ENCODE measurements at regions not wholly inside any gene's neighbourhood (a gene's known extent, or its start where the extent isn't known, plus 50 kb on each side); places are given as distances from the start of the nearest gene placed in this dataset.

DNA sequence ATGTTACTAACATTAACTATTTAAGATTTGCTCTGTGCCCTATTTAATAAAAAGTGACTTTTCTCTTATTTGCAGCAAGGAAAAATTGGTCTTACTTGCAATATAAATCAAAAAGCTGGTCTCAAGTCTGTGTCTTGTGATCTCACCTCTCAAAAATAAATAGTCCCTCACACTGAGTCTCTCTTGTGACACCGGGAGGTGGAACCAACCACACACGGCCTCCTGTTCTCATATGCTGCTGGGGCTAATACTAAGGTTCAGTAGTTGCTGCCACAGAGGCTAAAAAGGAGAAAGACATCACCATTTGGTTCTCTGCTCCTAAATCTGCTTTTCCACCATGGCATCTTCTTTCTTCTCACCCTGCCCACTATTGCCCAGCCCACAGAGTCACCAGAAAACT is 175.8 kb upstream of the FTMT start:
- DNase-seq (no peak), ATAC-seq (ENCODE audit: low read depth in 2 of 2) (no peak)
- H3K4me3 ChIP-seq (ENCODE audit: low read depth, low read length), result no peak overlapping the region
- H3K4me1 ChIP-seq (ENCODE audit: control insufficient read depth, insufficient read depth, low read length, poor library complexity, severe bottlenecking), result no peaks in the 10 kb centered on the region
- no peak overlapping the region for H3K27ac ChIP-seq (ENCODE audit: insufficient read depth, low read length, poor library complexity, severe bottlenecking)
- no peaks in the 10 kb centered on the region for H3K27me3 ChIP-seq (ENCODE audit: control insufficient read depth, insufficient read depth, low read length)
- no peaks in the 10 kb centered on the region for H3K36me3 ChIP-seq (ENCODE audit: control insufficient read depth, insufficient read depth, low read length)
- Mint-ChIP-seq H3K27me3 (no peaks in the 10 kb centered on the region), H3K4me1 (no peaks in the 10 kb centered on the region), H3K27ac (no peak overlapping the region), H3K36me3 (no peaks in the 10 kb centered on the region), H3K4me3 (no peak overlapping the region), H3K9me3 (peaks cover 3 to 12% (median 5%) of the 10 kb centered on the region in 7 donors)
- no peaks in the 10 kb centered on the region for H3K9me3 ChIP-seq (ENCODE audit: control insufficient read depth in 2 of 2, low read length in 2 of 2)

GRCh38 chr5:121681229-121681855 is 170.3 kb upstream of the FTMT start:
- H3K4me3 Mint-ChIP-seq, result no peak overlapping the region
- H3K4me1 Mint-ChIP-seq, result no peaks in the 10 kb centered on the region

GRCh38 chr5:121688126-121688525 is 163.6 kb upstream of the FTMT start:
- Histone ChIP-seq H3K4me3 (ENCODE audit: low read depth, low read length) (no peak overlapping the region), H3K27me3 (ENCODE audit: control insufficient read depth, insufficient read depth, low read length) (no peaks in the 10 kb centered on the region), H3K36me3 (ENCODE audit: control insufficient read depth, insufficient read depth, low read length) (no peaks in the 10 kb centered on the region), H3K4me1 (ENCODE audit: control insufficient read depth, insufficient read depth, low read length, poor library complexity, severe bottlenecking) (no peaks in the 10 kb centered on the region), H3K9me3 (ENCODE audit: control insufficient read depth in 2 of 2, low read length in 2 of 2) (no peaks in the 10 kb centered on the region), H3K27ac (ENCODE audit: insufficient read depth, low read length, poor library complexity, severe bottlenecking) (no peak overlapping the region)
- no peak for ATAC-seq (ENCODE audit: low read depth in 2 of 2)
- H3K9me3 Mint-ChIP-seq, result peaks cover 0 to 11% (median 4%) of the 10 kb centered on the region in 7 donors
- H3K4me3 Mint-ChIP-seq, result no peak overlapping the region
- no peak for DNase-seq
- no peak overlapping the region for H3K27ac Mint-ChIP-seq
- no peaks in the 10 kb centered on the region for H3K36me3 Mint-ChIP-seq
- H3K27me3 Mint-ChIP-seq, result no peaks in the 10 kb centered on the region
- no peaks in the 10 kb centered on the region for H3K4me1 Mint-ChIP-seq

More at GRCh38 chr5:121681229-121681855, 170.3 kb upstream of the FTMT start:
- Histone ChIP-seq H3K4me1 (ENCODE audit: control insufficient read depth, insufficient read depth, low read length, poor library complexity, severe bottlenecking) (no peaks in the 10 kb centered on the region), H3K27ac (ENCODE audit: insufficient read depth, low read length, poor library complexity, severe bottlenecking) (no peak overlapping the region), H3K27me3 (ENCODE audit: control insufficient read depth, insufficient read depth, low read length) (no peaks in the 10 kb centered on the region), H3K36me3 (ENCODE audit: control insufficient read depth, insufficient read depth, low read length) (no peaks in the 10 kb centered on the region), H3K4me3 (ENCODE audit: low read depth, low read length) (no peak overlapping the region), H3K9me3 (ENCODE audit: control insufficient read depth in 2 of 2, low read length in 2 of 2) (peaks cover 0 to 2% of the 10 kb centered on the region in 2 experiments)
- ATAC-seq (ENCODE audit: low read depth in 2 of 2) (no peak), DNase-seq (no peak)
- Mint-ChIP-seq H3K27me3 (no peaks in the 10 kb centered on the region), H3K36me3 (no peaks in the 10 kb centered on the region), H3K9me3 (peaks cover 4 to 13% (median 8%) of the 10 kb centered on the region in 7 donors), H3K27ac (no peak overlapping the region)

GRCh38 chr5:121688781-121689180 is 162.9 kb upstream of the FTMT start:
- no peaks in the 10 kb centered on the region for H3K4me1 Mint-ChIP-seq
- H3K27me3 Mint-ChIP-seq, result no peaks in the 10 kb centered on the region
- H3K27ac Mint-ChIP-seq, result no peak overlapping the region
- Histone ChIP-seq H3K4me1 (ENCODE audit: control insufficient read depth, insufficient read depth, low read length, poor library complexity, severe bottlenecking) (no peaks in the 10 kb centered on the region), H3K9me3 (ENCODE audit: control insufficient read depth in 2 of 2, low read length in 2 of 2) (no peaks in the 10 kb centered on the region), H3K27ac (ENCODE audit: insufficient read depth, low read length, poor library complexity, severe bottlenecking) (no peak overlapping the region), H3K36me3 (ENCODE audit: control insufficient read depth, insufficient read depth, low read length) (no peaks in the 10 kb centered on the region), H3K4me3 (ENCODE audit: low read depth, low read length) (no peak overlapping the region), H3K27me3 (ENCODE audit: control insufficient read depth, insufficient read depth, low read length) (no peaks in the 10 kb centered on the region)
- peaks cover 0 to 11% (median 3%) of the 10 kb centered on the region in 7 donors for H3K9me3 Mint-ChIP-seq
- H3K36me3 Mint-ChIP-seq, result no peaks in the 10 kb centered on the region
- no peak for DNase-seq
- no peak overlapping the region for H3K4me3 Mint-ChIP-seq
- ATAC-seq (ENCODE audit: low read depth in 2 of 2), result no peak

DNA sequence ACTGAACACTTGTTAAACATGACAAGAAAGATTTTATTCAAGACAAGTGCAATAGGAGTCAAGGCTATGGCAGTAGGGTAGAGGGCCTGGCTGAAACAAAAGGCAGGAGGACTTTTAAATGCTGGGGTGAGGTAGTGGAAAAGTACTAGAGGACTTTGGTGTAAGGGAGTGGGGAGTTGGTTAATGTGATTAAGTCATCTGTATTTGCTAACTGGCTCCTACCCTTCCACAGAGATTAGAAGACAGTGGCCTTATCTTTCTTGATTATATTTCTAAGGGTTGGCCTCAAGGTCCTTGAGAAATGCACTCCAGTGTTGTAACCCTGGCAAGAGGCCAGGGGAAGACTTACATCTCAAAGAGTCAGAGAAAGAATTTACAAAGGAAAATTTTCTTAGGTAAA is 160.2 kb upstream of the FTMT start:
- H3K27ac Mint-ChIP-seq, result no peak overlapping the region
- no peaks in the 10 kb centered on the region for H3K36me3 Mint-ChIP-seq
- H3K27me3 Mint-ChIP-seq, result no peaks in the 10 kb centered on the region
- no peak overlapping the region for H3K4me3 ChIP-seq (ENCODE audit: low read depth, low read length)
- H3K4me1 Mint-ChIP-seq, result no peaks in the 10 kb centered on the region
- DNase-seq, result no peak
- no peak overlapping the region for H3K27ac ChIP-seq (ENCODE audit: insufficient read depth, low read length, poor library complexity, severe bottlenecking)
- no peaks in the 10 kb centered on the region for H3K36me3 ChIP-seq (ENCODE audit: control insufficient read depth, insufficient read depth, low read length)
- H3K27me3 ChIP-seq (ENCODE audit: control insufficient read depth, insufficient read depth, low read length), result no peaks in the 10 kb centered on the region
- H3K4me3 Mint-ChIP-seq, result no peak overlapping the region
- no peaks in the 10 kb centered on the region for H3K4me1 ChIP-seq (ENCODE audit: control insufficient read depth, insufficient read depth, low read length, poor library complexity, severe bottlenecking)
- H3K9me3 ChIP-seq (ENCODE audit: control insufficient read depth in 2 of 2, low read length in 2 of 2), result no peaks in the 10 kb centered on the region
- ATAC-seq (ENCODE audit: low read depth in 2 of 2), result no peak
- H3K9me3 Mint-ChIP-seq, result peaks cover 0 to 11% (median 3%) of the 10 kb centered on the region in 7 donors

- no peak overlapping the region for H3K4me3 ChIP-seq (ENCODE audit: low read depth, low read length)
- no peaks in the 10 kb centered on the region for H3K36me3 Mint-ChIP-seq
- H3K27me3 Mint-ChIP-seq, result no peaks in the 10 kb centered on the region
- no peak for DNase-seq
- no peaks in the 10 kb centered on the region for H3K9me3 ChIP-seq (ENCODE audit: control insufficient read depth in 2 of 2, low read length in 2 of 2)
- no peaks in the 10 kb centered on the region for H3K36me3 ChIP-seq (ENCODE audit: control insufficient read depth, insufficient read depth, low read length)
- H3K27me3 ChIP-seq (ENCODE audit: control insufficient read depth, insufficient read depth, low read length), result no peaks in the 10 kb centered on the region
- no peak overlapping the region for H3K27ac ChIP-seq (ENCODE audit: insufficient read depth, low read length, poor library complexity, severe bottlenecking)
- H3K9me3 Mint-ChIP-seq, result peaks cover 0 to 8% (median 3%) of the 10 kb centered on the region in 7 donors
- no peak overlapping the region for H3K4me3 Mint-ChIP-seq
- H3K4me1 ChIP-seq (ENCODE audit: control insufficient read depth, insufficient read depth, low read length, poor library complexity, severe bottlenecking), result no peaks in the 10 kb centered on the region
- no peaks in the 10 kb centered on the region for H3K4me1 Mint-ChIP-seq
- no peak overlapping the region for H3K27ac Mint-ChIP-seq
- ATAC-seq (ENCODE audit: low read depth in 2 of 2), result no peak
Observed at GRCh38 chr5:121692158-121692557, 159.5 kb upstream of the FTMT start.

DNA sequence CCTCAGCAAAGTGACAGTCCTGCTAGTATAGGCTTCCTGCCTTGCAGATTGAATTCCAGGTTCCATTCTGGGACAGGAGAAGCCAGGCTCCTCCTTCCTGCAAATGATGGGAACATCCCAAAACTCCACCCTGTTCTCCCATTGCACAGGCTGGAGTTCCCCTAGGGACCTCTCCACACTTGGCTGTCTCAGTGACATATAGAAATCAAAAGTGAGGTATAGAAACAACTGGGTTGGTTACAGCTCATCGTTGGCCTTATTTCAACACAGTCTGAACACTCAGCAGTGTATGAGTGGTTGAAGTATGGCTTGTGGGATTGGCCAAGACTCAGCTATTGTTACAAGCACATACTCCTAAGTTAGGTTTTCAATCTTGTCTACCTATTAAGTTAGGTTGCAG is 157.8 kb upstream of the FTMT start:
- no peak overlapping the region for H3K27ac ChIP-seq (ENCODE audit: insufficient read depth, low read length, poor library complexity, severe bottlenecking)
- ATAC-seq (ENCODE audit: low read depth in 2 of 2), result no peak

GRCh38 chr5:121695307-121695706 is 156.4 kb upstream of the FTMT start:
- H3K4me1 ChIP-seq (ENCODE audit: control insufficient read depth, insufficient read depth, low read length, poor library complexity, severe bottlenecking), result no peaks in the 10 kb centered on the region
- ATAC-seq (ENCODE audit: low read depth in 2 of 2) (no peak), DNase-seq (no peak)
- no peaks in the 10 kb centered on the region for H3K36me3 Mint-ChIP-seq
- no peak overlapping the region for H3K4me3 ChIP-seq (ENCODE audit: low read depth, low read length)
- H3K9me3 Mint-ChIP-seq, result peaks cover 0 to 7% (median 2%) of the 10 kb centered on the region in 7 donors
- H3K9me3 ChIP-seq (ENCODE audit: control insufficient read depth in 2 of 2, low read length in 2 of 2), result no peaks in the 10 kb centered on the region
- H3K4me1 Mint-ChIP-seq, result no peaks in the 10 kb centered on the region
- H3K27ac ChIP-seq (ENCODE audit: insufficient read depth, low read length, poor library complexity, severe bottlenecking), result no peak overlapping the region
- no peak overlapping the region for H3K27ac Mint-ChIP-seq
- no peak overlapping the region for H3K4me3 Mint-ChIP-seq
- no peaks in the 10 kb centered on the region for H3K27me3 Mint-ChIP-seq
- H3K36me3 ChIP-seq (ENCODE audit: control insufficient read depth, insufficient read depth, low read length), result no peaks in the 10 kb centered on the region
- no peaks in the 10 kb centered on the region for H3K27me3 ChIP-seq (ENCODE audit: control insufficient read depth, insufficient read depth, low read length)

More for the DNA sequence above, 157.8 kb upstream of the FTMT start:
- Mint-ChIP-seq H3K4me3 (no peak overlapping the region), H3K36me3 (no peaks in the 10 kb centered on the region), H3K4me1 (no peaks in the 10 kb centered on the region), H3K27ac (no peak overlapping the region), H3K27me3 (no peaks in the 10 kb centered on the region), H3K9me3 (peaks cover 0 to 3% (median 2%) of the 10 kb centered on the region in 7 donors)
- Histone ChIP-seq H3K36me3 (ENCODE audit: control insufficient read depth, insufficient read depth, low read length) (no peaks in the 10 kb centered on the region), H3K4me3 (ENCODE audit: low read depth, low read length) (no peak overlapping the region), H3K4me1 (ENCODE audit: control insufficient read depth, insufficient read depth, low read length, poor library complexity, severe bottlenecking) (no peaks in the 10 kb centered on the region), H3K27me3 (ENCODE audit: control insufficient read depth, insufficient read depth, low read length) (no peaks in the 10 kb centered on the region), H3K9me3 (ENCODE audit: control insufficient read depth in 2 of 2, low read length in 2 of 2) (no peaks in the 10 kb centered on the region)
- DNase-seq, result no peak
